ENCODE measurements at regions not wholly inside any gene's neighbourhood (a gene's known extent, or its start where the extent isn't known, plus 50 kb on each side); places are given as distances from the start of the nearest gene placed in this dataset.
"Not testable (repeated sequence)": the region's sequence is repeated elsewhere in the genome, so short reads cannot be mapped to it uniquely, and the experiment has no call there.

GRCh38 chr6:56727097-56727850 lies 84.6 kb upstream of the DST start:
- H3K4me3 ChIP-seq = no peak overlapping the region
- H3K9me3 ChIP-seq = no peaks in the 10 kb centered on the region
- no peaks in the 10 kb centered on the region for H3K36me3 ChIP-seq
- H3K9ac ChIP-seq = no peak overlapping the region
- TF ChIP-seq Cebpa-rat (IDR thresholded peaks at IDR 0.05) = no peak
- no peaks in the 10 kb centered on the region for H4K20me1 ChIP-seq
- no peak overlapping the region for H3K27ac ChIP-seq
- H3K4me2 ChIP-seq = no peak overlapping the region
- H3K4me1 ChIP-seq = no peaks in the 10 kb centered on the region
- no peaks in the 10 kb centered on the region for H3K27me3 ChIP-seq

GRCh38 chr6:56725254-56725653 lies 82.6 kb upstream of the DST start:
- H3K4me2 ChIP-seq = no peak overlapping the region
- H3K27ac ChIP-seq = no peak overlapping the region
- no peaks in the 10 kb centered on the region for H4K20me1 ChIP-seq
- no peaks in the 10 kb centered on the region for H3K36me3 ChIP-seq
- H3K9ac ChIP-seq = no peak overlapping the region
- peaks cover 7% of the 10 kb centered on the region; the same call in 1 of the 2 replicates for H3K9me3 ChIP-seq
- no peak overlapping the region for H3K4me3 ChIP-seq
- TF ChIP-seq Cebpa-rat (IDR thresholded peaks at IDR 0.05) = no peak
- H3K4me1 ChIP-seq = no peaks in the 10 kb centered on the region
- H3K27me3 ChIP-seq = no peaks in the 10 kb centered on the region

GRCh38 chr6:56724455-56724854 lies 81.8 kb upstream of the DST start:
- no peaks in the 10 kb centered on the region for H3K27me3 ChIP-seq
- H3K4me1 ChIP-seq = no peaks in the 10 kb centered on the region
- H3K4me3 ChIP-seq = no peak overlapping the region
- no peaks in the 10 kb centered on the region for H3K36me3 ChIP-seq
- no peak overlapping the region for H3K4me2 ChIP-seq
- H3K9ac ChIP-seq = no peak overlapping the region
- peaks cover 14% of the 10 kb centered on the region for H3K9me3 ChIP-seq
- no peak for TF ChIP-seq Cebpa-rat (IDR thresholded peaks at IDR 0.05)
- H3K27ac ChIP-seq = no peak overlapping the region
- no peaks in the 10 kb centered on the region for H4K20me1 ChIP-seq

GRCh38 chr6:56720882-56721281 lies 78.2 kb upstream of the DST start:
- H3K4me2 ChIP-seq = no peak overlapping the region
- no peaks in the 10 kb centered on the region for H3K4me1 ChIP-seq
- no peak for TF ChIP-seq Cebpa-rat (IDR thresholded peaks at IDR 0.05)
- no peak overlapping the region for H3K9ac ChIP-seq
- H4K20me1 ChIP-seq = no peaks in the 10 kb centered on the region
- H3K27ac ChIP-seq = no peak overlapping the region
- H3K9me3 ChIP-seq = peaks cover 17% of the 10 kb centered on the region
- H3K36me3 ChIP-seq = no peaks in the 10 kb centered on the region
- H3K4me3 ChIP-seq = no peak overlapping the region
- H3K27me3 ChIP-seq = no peaks in the 10 kb centered on the region

- not testable (repeated sequence) for H3K4me1 ChIP-seq, H3K27me3 ChIP-seq, H3K4me2 ChIP-seq, H3K4me3 ChIP-seq, H3K27ac ChIP-seq, H4K20me1 ChIP-seq, H3K36me3 ChIP-seq, H3K9ac ChIP-seq
- H3K9me3 ChIP-seq = peaks cover 17% of the 10 kb centered on the region
These were observed 77.5 kb upstream of the DST start for GRCh38 chr6:56720202-56720601.

- H3K4me1 ChIP-seq, H3K4me2 ChIP-seq, H4K20me1 ChIP-seq, H3K9ac ChIP-seq, H3K27ac ChIP-seq, H3K27me3 ChIP-seq, H3K36me3 ChIP-seq, H3K4me3 ChIP-seq: not testable (repeated sequence)
- H3K9me3 ChIP-seq = peaks cover 17% of the 10 kb centered on the region
These were observed 76.8 kb upstream of the DST start for GRCh38 chr6:56719315-56720058.

- TF ChIP-seq Cebpa-rat (IDR thresholded peaks at IDR 0.05) = no peak
- no peaks in the 10 kb centered on the region for H4K20me1 ChIP-seq
- H3K4me3 ChIP-seq = no peak overlapping the region
These were observed 75.5 kb upstream of the DST start for GRCh38 chr6:56718236-56718635.

GRCh38 chr6:56716229-56716628 lies 73.5 kb upstream of the DST start:
- no peaks in the 10 kb centered on the region for H3K4me1 ChIP-seq
- no peaks in the 10 kb centered on the region for H3K36me3 ChIP-seq
- no peaks in the 10 kb centered on the region for H3K27me3 ChIP-seq
- no peak for TF ChIP-seq Cebpa-rat (IDR thresholded peaks at IDR 0.05)
- H3K9ac ChIP-seq = no peak overlapping the region
- H3K4me3 ChIP-seq = no peak overlapping the region
- no peaks in the 10 kb centered on the region for H4K20me1 ChIP-seq
- no peak overlapping the region for H3K4me2 ChIP-seq
- peaks cover 17% of the 10 kb centered on the region for H3K9me3 ChIP-seq
- no peak overlapping the region for H3K27ac ChIP-seq

More at GRCh38 chr6:56718236-56718635, 75.5 kb upstream of the DST start:
- Histone ChIP-seq H3K9ac (no peak overlapping the region), H3K27me3 (no peaks in the 10 kb centered on the region), H3K36me3 (no peaks in the 10 kb centered on the region), H3K4me1 (no peaks in the 10 kb centered on the region), H3K4me2 (no peak overlapping the region), H3K27ac (no peak overlapping the region), H3K9me3 (peaks cover 17% of the 10 kb centered on the region)

- Histone ChIP-seq H3K27me3 (no peaks in the 10 kb centered on the region), H4K20me1 (no peaks in the 10 kb centered on the region), H3K4me3 (no peak overlapping the region), H3K9ac (no peak overlapping the region), H3K27ac (no peak overlapping the region), H3K4me2 (no peak overlapping the region), H3K9me3 (peaks cover 14% of the 10 kb centered on the region), H3K4me1 (no peaks in the 10 kb centered on the region), H3K36me3 (no peaks in the 10 kb centered on the region)
- no peak for TF ChIP-seq Cebpa-rat (IDR thresholded peaks at IDR 0.05)
These were observed 73.1 kb upstream of the DST start for GRCh38 chr6:56715741-56716140.

GRCh38 chr6:56714982-56715456 lies 72.3 kb upstream of the DST start:
- Histone ChIP-seq H3K27ac (no peak overlapping the region), H3K4me2 (no peak overlapping the region), H3K4me3 (no peak overlapping the region), H3K36me3 (no peaks in the 10 kb centered on the region), H3K9me3 (peaks cover 9% of the 10 kb centered on the region), H3K27me3 (no peaks in the 10 kb centered on the region), H3K9ac (no peak overlapping the region), H3K4me1 (no peaks in the 10 kb centered on the region), H4K20me1 (no peaks in the 10 kb centered on the region)
- TF ChIP-seq Cebpa-rat (IDR thresholded peaks at IDR 0.05) = no peak

Data from BLaER1 (cell line).